GM23338 (cell line): ENCODE measurements at regions not wholly inside any gene's neighbourhood (a gene's known extent, or its start where the extent isn't known, plus 50 kb on each side); places are given as distances from the start of the nearest gene placed in this dataset.

ENCODE experiments used
- CREB1 ChIP-seq: fragments of 250-450 bp; sonication (Bioruptor Pico); IDR thresholded peaks from 2 replicates; pipeline ENCODE4 v1.5.0; 2020; ENCODE audit warnings: low read depth, mild to moderate bottlenecking, moderate library complexity
- CTCF ChIP-seq, 2 experiments: fragments of 200-600 bp in 1 of 2; sonication (generic) in 1 of 2; conservative IDR thresholded peaks; 2 replicates each; pipeline versions ENCODE4 v1.5.1 to v1.6.1; 2016 to 2017; ENCODE audit warnings: antibody characterized with exemption in 2 of 2, low read depth in 2 of 2, mild to moderate bottlenecking in 2 of 2, moderate library complexity in 1 of 2
- EZH2 ChIP-seq: fragments of 200-600 bp; sonication (generic); IDR thresholded peaks from one replicate; pipeline ENCODE4 v1.8.0; 2017; ENCODE audit warnings: antibody characterized with exemption, mild to moderate bottlenecking, low read depth; ENCODE audit not compliant: unreplicated experiment
- POLR2AphosphoS5 ChIP-seq: IDR thresholded peaks from 2 replicates; pipeline ENCODE4 v1.6.1; 2016; ENCODE audit warnings: antibody characterized with exemption, low read depth
- REST ChIP-seq: IDR thresholded peaks from one replicate; pipeline ENCODE4 v1.6.1; 2018; ENCODE audit warnings: antibody characterized with exemption; ENCODE audit not compliant: unreplicated experiment

- TF ChIP-seq EZH2 (no peak), CTCF (conservative IDR thresholded peaks at IDR 0.05; ENCODE audit: low read depth in 2 of 2) (no peak), POLR2AphosphoS5 (no peak), CREB1 (no peak), REST (no peak)
Observed at GRCh38 chr13:99726282-99726894, 225.1 kb downstream of the TM9SF2 start.
